ENCODE measurements at regions not wholly inside any gene's neighbourhood (a gene's known extent, or its start where the extent isn't known, plus 50 kb on each side); places are given as distances from the start of the nearest gene placed in this dataset.

DNA sequence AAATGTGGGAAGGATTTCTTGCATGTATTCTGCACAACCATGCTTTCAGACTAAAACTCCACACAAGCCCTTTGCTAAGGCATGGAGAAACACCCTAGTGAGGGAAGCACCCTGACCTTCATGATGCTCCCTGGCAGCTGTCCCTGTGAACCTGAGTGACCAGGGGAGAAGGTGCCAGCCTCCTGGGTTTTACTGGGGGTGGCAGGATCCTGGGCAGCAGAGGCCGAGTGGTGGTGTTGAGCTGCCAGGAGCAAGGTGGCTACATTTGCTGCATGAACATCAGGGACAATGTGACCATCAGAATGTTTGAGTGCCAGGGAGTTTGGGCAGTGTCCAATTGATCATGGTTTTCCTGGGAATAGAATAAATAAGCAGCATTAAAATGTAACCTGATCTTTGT, 437.9 kb downstream of the TCERG1L start:
- BruUV-seq (replicated peaks), result no TSS peak
- H3K23ac ChIP-seq (ENCODE audit: low read depth, low read length), result no peak overlapping the region
- H3K9me1 ChIP-seq (ENCODE audit: insufficient read depth, low read length), result no peaks in the 10 kb centered on the region
- H2BK120ac ChIP-seq (ENCODE audit: low read depth, low read length), result no peak overlapping the region
- H2AFZ ChIP-seq (replicated peaks; ENCODE audit: low read length, poor library complexity), result no peak overlapping the region
- H3K56ac ChIP-seq (ENCODE audit: extremely low read depth, insufficient read depth, low read length), result no peak overlapping the region
- CTCF ChIA-PET, result no interaction called here
- no peak overlapping the region for H2BK5ac ChIP-seq (ENCODE audit: low read depth, low read length, poor library complexity, severe bottlenecking)
- peaks cover 31% of the 10 kb centered on the region for H3K9me3 ChIP-seq (ENCODE audit: control insufficient read depth, insufficient read depth, low read length)
- no peak overlapping the region for H3K4me2 ChIP-seq (ENCODE audit: low read depth, low read length)
- no peaks in the 10 kb centered on the region for H4K20me1 ChIP-seq (ENCODE audit: insufficient read depth, low read length)
- H3K36me3 ChIP-seq (ENCODE audit: control insufficient read depth, insufficient read depth, low read length), result no peaks in the 10 kb centered on the region
- no peak overlapping the region for H4K91ac ChIP-seq (ENCODE audit: insufficient read depth, low read depth, low read length)
- H2BK15ac ChIP-seq (ENCODE audit: low read depth, low read length), result no peak overlapping the region
- H3K18ac ChIP-seq (ENCODE audit: low read depth, low read length), result no peak overlapping the region
- no peaks in the 10 kb centered on the region for H3K79me1 ChIP-seq (ENCODE audit: low read depth in 1 of 2, low read length in 2 of 2)
- no peak for ATAC-seq (ENCODE audit: low read depth)
- dilution Hi-C loops (cut with HindIII; ENCODE audit: low sequenced_read_pairs, unreplicated experiment) (no loop called here), intact Hi-C loops (cut with micrococcal nuclease) (no loop called here), in situ Hi-C loops (cut with MboI; ENCODE audit: low sequenced_read_pairs) (no loop called here)
- no peak overlapping the region for H3K27ac ChIP-seq (ENCODE audit: insufficient read depth, low read length)
- H3K9ac ChIP-seq (ENCODE audit: low read depth, low read length), result no peak overlapping the region
- no peaks in the 10 kb centered on the region for H3K4me1 ChIP-seq (ENCODE audit: control insufficient read depth, insufficient read depth, low read length)
- POLR2A ChIA-PET (ENCODE audit: unreplicated experiment), result no interaction called here
- H4K8ac ChIP-seq (ENCODE audit: low read depth in 2 of 2, low read length in 2 of 2), result no peak overlapping the region
- no peak overlapping the region for H3K4ac ChIP-seq (ENCODE audit: low read depth, low read length)
- H4K5ac ChIP-seq (ENCODE audit: low read depth, low read length), result no peak overlapping the region
- H3K14ac ChIP-seq (replicated peaks; ENCODE audit: low read depth, low read length), result no peak overlapping the region
- 57% methylated on average over 1 of the region's 1 CpG; no CpG with 5 or more reads in 1 of the 2 experiments for whole genome bisulfite sequencing, 2 experiments (ENCODE audit: extremely low coverage in 2 of 2, insufficient read length in 1 of 2)
- no peak for DNase-seq
- no peak overlapping the region for H2AK9ac ChIP-seq (replicated peaks; ENCODE audit: low read depth, low read length, poor library complexity)
- H2BK20ac ChIP-seq (ENCODE audit: low read depth, low read length), result no peak overlapping the region
- H2AK5ac ChIP-seq (ENCODE audit: low read depth, low read length), result no peak overlapping the region
- H3K4me3 ChIP-seq (ENCODE audit: insufficient read depth, low read depth, low read length), result no peak overlapping the region
- no peak for TF ChIP-seq SMC3 (IDR thresholded peaks at IDR 0.05; ENCODE audit: low read depth, low read length)
- no peak for TF ChIP-seq RCOR1 (IDR thresholded peaks at IDR 0.05; ENCODE audit: insufficient replicate concordance, low read length)
- TF ChIP-seq CEBPB (IDR thresholded peaks at IDR 0.05; ENCODE audit: low read depth, low read length), result no peak
- TF ChIP-seq MAZ (IDR thresholded peaks at IDR 0.05; ENCODE audit: borderline replicate concordance, low read depth, low read length), result no peak
- TF ChIP-seq RFX5 (IDR thresholded peaks at IDR 0.05; ENCODE audit: low read depth, low read length), result no peak
- TF ChIP-seq, protein P1, sequence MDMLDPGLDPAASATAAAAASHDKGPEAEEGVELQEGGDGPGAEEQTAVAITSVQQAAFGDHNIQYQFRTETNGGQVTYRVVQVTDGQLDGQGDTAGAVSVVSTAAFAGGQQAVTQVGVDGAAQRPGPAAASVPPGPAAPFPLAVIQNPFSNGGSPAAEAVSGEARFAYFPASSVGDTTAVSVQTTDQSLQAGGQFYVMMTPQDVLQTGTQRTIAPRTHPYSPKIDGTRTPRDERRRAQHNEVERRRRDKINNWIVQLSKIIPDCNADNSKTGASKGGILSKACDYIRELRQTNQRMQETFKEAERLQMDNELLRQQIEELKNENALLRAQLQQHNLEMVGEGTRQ (IDR thresholded peaks at IDR 0.05; ENCODE audit: low read depth, low read length), result no peak
- TF ChIP-seq RAD21 (IDR thresholded peaks at IDR 0.05; ENCODE audit: low read length), result no peak
- no peak for TF ChIP-seq BHLHE40 (IDR thresholded peaks at IDR 0.05; ENCODE audit: low read depth, low read length)
- TF ChIP-seq, protein P2, sequence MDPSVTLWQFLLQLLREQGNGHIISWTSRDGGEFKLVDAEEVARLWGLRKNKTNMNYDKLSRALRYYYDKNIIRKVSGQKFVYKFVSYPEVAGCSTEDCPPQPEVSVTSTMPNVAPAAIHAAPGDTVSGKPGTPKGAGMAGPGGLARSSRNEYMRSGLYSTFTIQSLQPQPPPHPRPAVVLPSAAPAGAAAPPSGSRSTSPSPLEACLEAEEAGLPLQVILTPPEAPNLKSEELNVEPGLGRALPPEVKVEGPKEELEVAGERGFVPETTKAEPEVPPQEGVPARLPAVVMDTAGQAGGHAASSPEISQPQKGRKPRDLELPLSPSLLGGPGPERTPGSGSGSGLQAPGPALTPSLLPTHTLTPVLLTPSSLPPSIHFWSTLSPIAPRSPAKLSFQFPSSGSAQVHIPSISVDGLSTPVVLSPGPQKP (IDR thresholded peaks at IDR 0.05; ENCODE audit: borderline replicate concordance, low read depth, low read length), result no peak
- TF ChIP-seq, protein P3, sequence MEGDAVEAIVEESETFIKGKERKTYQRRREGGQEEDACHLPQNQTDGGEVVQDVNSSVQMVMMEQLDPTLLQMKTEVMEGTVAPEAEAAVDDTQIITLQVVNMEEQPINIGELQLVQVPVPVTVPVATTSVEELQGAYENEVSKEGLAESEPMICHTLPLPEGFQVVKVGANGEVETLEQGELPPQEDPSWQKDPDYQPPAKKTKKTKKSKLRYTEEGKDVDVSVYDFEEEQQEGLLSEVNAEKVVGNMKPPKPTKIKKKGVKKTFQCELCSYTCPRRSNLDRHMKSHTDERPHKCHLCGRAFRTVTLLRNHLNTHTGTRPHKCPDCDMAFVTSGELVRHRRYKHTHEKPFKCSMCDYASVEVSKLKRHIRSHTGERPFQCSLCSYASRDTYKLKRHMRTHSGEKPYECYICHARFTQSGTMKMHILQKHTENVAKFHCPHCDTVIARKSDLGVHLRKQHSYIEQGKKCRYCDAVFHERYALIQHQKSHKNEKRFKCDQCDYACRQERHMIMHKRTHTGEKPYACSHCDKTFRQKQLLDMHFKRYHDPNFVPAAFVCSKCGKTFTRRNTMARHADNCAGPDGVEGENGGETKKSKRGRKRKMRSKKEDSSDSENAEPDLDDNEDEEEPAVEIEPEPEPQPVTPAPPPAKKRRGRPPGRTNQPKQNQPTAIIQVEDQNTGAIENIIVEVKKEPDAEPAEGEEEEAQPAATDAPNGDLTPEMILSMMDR (conservative IDR thresholded peaks at IDR 0.05; ENCODE audit: low read depth, low read length), result no peak
- TF ChIP-seq MAFK (IDR thresholded peaks at IDR 0.05; ENCODE audit: low read depth, low read length), result no peak
- no peak for TF ChIP-seq CHD1 (IDR thresholded peaks at IDR 0.05; ENCODE audit: low read depth, low read length)
- TF ChIP-seq FOS (IDR thresholded peaks at IDR 0.05; ENCODE audit: low read depth, low read length), result no peak
- no peaks in the 10 kb centered on the region for H3K27me3 ChIP-seq (ENCODE audit: control insufficient read depth, insufficient read depth, low read length)
